ENCODE measurements at regions not wholly inside any gene's neighbourhood (a gene's known extent, or its start where the extent isn't known, plus 50 kb on each side); places are given as distances from the start of the nearest gene placed in this dataset.
"Not testable (repeated sequence)": the region's sequence is repeated elsewhere in the genome, so short reads cannot be mapped to it uniquely, and the experiment has no call there.

DNA sequence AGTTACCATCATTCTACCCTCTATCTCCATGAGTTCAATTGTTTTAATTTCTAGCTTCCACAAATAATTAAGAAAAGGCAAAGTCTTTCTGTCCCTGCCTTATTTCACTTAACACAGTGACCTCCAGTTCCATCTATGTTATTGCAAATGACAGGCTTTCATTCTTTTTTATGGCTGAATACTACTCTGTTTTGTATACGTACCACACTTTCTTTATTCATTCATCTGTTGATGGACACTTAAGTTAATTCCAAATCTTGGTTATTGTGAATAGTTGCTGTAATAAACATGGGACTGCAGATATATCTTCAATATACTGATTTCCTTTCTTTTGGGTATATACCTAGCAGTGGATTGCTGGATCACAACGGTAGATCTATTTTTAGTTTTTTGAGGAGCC lies 314.1 kb downstream of the SV2B start:
- Histone ChIP-seq H3K27ac (ENCODE audit: control insufficient read depth, insufficient read depth) (no peak overlapping the region), H4K20me1 (ENCODE audit: control insufficient read depth, insufficient read depth) (no peaks in the 10 kb centered on the region), H2AFZ (ENCODE audit: control insufficient read depth, low read depth, low read length) (no peak overlapping the region), H3K9me3 (replicated peaks; ENCODE audit: control insufficient read depth, insufficient read depth, low read length) (no peaks in the 10 kb centered on the region), H3K4me2 (ENCODE audit: control insufficient read depth, insufficient read depth) (no peak overlapping the region), H3K36me3 (ENCODE audit: control insufficient read depth in 2 of 2, insufficient read depth in 2 of 2, low read length in 1 of 2) (no peaks in the 10 kb centered on the region), H3K9ac (ENCODE audit: control insufficient read depth, insufficient read depth, low read length) (no peak overlapping the region), H3K4me1 (ENCODE audit: control insufficient read depth, insufficient read depth, low read length) (no peaks in the 10 kb centered on the region), H3K4me3 (no peak overlapping the region), H3K27me3 (replicated peaks in 1 of 2; ENCODE audit: control insufficient read depth in 2 of 2, insufficient read depth in 2 of 2, low read length in 1 of 2) (no peaks in the 10 kb centered on the region), H3K79me2 (ENCODE audit: control insufficient read depth, insufficient read depth, low read length) (no peaks in the 10 kb centered on the region)
- 37% methylated on average over 2 of the region's 2 CpGs for WGBS (ENCODE audit: insufficient coverage, insufficient replicate concordance, low lambda C conversion rate, missing lambda C conversion rate)
- intact Hi-C loops (cut with micrococcal nuclease; ENCODE audit: unreplicated experiment) (no loop called here), in situ Hi-C loops (cut with MboI) (no loop called here)
- no peak for FAIRE-seq
- POLR2A ChIA-PET = no interaction called here
- RAD21 ChIA-PET (ENCODE audit: unreplicated experiment) = no interaction called here
- DNase-seq (ENCODE audit: low read depth, low spot score) = no peak
- ATAC-seq = no peak
- TF ChIP-seq NFXL1 (IDR thresholded peaks at IDR 0.05; ENCODE audit: borderline replicate concordance) (no peak), SP1 (IDR thresholded peaks at IDR 0.05; ENCODE audit: low read depth, low read length) (no peak), CHD2 (IDR thresholded peaks at IDR 0.05; ENCODE audit: borderline replicate concordance, low read depth, low read length) (no peak), BACH1 (IDR thresholded peaks at IDR 0.05; ENCODE audit: borderline replicate concordance) (no peak), ZSCAN29 (IDR thresholded peaks at IDR 0.05) (no peak), ZNF207 (IDR thresholded peaks at IDR 0.05; ENCODE audit: borderline replicate concordance) (no peak), IRF4 (IDR thresholded peaks at IDR 0.05; ENCODE audit: low read depth, low read length) (no peak)
- TF ChIP-seq, protein P1, sequence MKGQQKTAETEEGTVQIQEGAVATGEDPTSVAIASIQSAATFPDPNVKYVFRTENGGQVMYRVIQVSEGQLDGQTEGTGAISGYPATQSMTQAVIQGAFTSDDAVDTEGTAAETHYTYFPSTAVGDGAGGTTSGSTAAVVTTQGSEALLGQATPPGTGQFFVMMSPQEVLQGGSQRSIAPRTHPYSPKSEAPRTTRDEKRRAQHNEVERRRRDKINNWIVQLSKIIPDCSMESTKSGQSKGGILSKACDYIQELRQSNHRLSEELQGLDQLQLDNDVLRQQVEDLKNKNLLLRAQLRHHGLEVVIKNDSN (IDR thresholded peaks at IDR 0.05; ENCODE audit: borderline replicate concordance, extremely low read length, insufficient read depth, low read depth, low read length) = no peak
- TF ChIP-seq, protein P2, sequence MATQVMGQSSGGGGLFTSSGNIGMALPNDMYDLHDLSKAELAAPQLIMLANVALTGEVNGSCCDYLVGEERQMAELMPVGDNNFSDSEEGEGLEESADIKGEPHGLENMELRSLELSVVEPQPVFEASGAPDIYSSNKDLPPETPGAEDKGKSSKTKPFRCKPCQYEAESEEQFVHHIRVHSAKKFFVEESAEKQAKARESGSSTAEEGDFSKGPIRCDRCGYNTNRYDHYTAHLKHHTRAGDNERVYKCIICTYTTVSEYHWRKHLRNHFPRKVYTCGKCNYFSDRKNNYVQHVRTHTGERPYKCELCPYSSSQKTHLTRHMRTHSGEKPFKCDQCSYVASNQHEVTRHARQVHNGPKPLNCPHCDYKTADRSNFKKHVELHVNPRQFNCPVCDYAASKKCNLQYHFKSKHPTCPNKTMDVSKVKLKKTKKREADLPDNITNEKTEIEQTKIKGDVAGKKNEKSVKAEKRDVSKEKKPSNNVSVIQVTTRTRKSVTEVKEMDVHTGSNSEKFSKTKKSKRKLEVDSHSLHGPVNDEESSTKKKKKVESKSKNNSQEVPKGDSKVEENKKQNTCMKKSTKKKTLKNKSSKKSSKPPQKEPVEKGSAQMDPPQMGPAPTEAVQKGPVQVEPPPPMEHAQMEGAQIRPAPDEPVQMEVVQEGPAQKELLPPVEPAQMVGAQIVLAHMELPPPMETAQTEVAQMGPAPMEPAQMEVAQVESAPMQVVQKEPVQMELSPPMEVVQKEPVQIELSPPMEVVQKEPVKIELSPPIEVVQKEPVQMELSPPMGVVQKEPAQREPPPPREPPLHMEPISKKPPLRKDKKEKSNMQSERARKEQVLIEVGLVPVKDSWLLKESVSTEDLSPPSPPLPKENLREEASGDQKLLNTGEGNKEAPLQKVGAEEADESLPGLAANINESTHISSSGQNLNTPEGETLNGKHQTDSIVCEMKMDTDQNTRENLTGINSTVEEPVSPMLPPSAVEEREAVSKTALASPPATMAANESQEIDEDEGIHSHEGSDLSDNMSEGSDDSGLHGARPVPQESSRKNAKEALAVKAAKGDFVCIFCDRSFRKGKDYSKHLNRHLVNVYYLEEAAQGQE (IDR thresholded peaks at IDR 0.05; ENCODE audit: low read depth, low read length) = no peak
- TF ChIP-seq, protein P3, sequence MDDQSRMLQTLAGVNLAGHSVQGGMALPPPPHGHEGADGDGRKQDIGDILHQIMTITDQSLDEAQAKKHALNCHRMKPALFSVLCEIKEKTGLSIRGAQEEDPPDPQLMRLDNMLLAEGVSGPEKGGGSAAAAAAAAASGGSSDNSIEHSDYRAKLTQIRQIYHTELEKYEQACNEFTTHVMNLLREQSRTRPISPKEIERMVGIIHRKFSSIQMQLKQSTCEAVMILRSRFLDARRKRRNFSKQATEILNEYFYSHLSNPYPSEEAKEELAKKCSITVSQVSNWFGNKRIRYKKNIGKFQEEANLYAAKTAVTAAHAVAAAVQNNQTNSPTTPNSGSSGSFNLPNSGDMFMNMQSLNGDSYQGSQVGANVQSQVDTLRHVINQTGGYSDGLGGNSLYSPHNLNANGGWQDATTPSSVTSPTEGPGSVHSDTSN (IDR thresholded peaks at IDR 0.05; ENCODE audit: insufficient replicate concordance, low read depth, low read length) = no peak
- CTCF ChIA-PET = no interaction called here
- no TSS peak for BruUV-seq (replicated peaks)
- SMC1A ChIA-PET (ENCODE audit: uncharacterized antibody, unreplicated experiment) = no interaction called here

DNA sequence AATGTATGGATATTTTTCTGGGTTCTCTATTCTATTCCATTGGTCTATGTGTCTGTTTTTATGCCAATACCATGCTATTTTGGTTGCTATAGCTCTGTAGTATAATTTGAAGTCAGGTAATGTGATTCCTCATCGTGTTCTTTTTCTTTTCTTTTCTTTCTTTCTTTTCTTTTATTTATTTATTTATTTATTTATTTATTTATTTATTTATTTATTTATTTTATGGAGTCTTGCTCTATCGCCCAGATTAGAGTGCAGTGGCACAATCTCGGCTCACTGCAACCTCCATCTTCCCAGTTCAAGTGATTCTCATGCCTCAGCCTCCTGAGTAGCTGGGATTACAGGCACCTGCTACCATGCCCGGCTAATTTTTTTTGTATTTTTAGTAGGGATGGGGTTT lies 315.2 kb downstream of the SV2B start:
- H3K27me3 ChIP-seq (replicated peaks in 1 of 2; ENCODE audit: control insufficient read depth in 2 of 2, insufficient read depth in 2 of 2, low read length in 1 of 2); H3K9me3 ChIP-seq (replicated peaks; ENCODE audit: control insufficient read depth, insufficient read depth, low read length); DNase-seq (ENCODE audit: low read depth, low spot score); H3K36me3 ChIP-seq (ENCODE audit: control insufficient read depth in 2 of 2, insufficient read depth in 2 of 2, low read length in 1 of 2); POLR2A ChIA-PET; FAIRE-seq; H3K27ac ChIP-seq (ENCODE audit: control insufficient read depth, insufficient read depth); RAD21 ChIA-PET (ENCODE audit: unreplicated experiment); H3K4me2 ChIP-seq (ENCODE audit: control insufficient read depth, insufficient read depth); H4K20me1 ChIP-seq (ENCODE audit: control insufficient read depth, insufficient read depth); intact Hi-C loops (cut with micrococcal nuclease; ENCODE audit: unreplicated experiment); ATAC-seq; H3K4me1 ChIP-seq (ENCODE audit: control insufficient read depth, insufficient read depth, low read length); H3K9ac ChIP-seq (ENCODE audit: control insufficient read depth, insufficient read depth, low read length); H3K79me2 ChIP-seq (ENCODE audit: control insufficient read depth, insufficient read depth, low read length); CTCF ChIA-PET; H2AFZ ChIP-seq (ENCODE audit: control insufficient read depth, low read depth, low read length); H3K4me3 ChIP-seq; SMC1A ChIA-PET (ENCODE audit: uncharacterized antibody, unreplicated experiment); BruUV-seq (replicated peaks); in situ Hi-C loops (cut with MboI): not testable (repeated sequence)
- 23% methylated on average over 4 of the region's 4 CpGs for WGBS (ENCODE audit: insufficient coverage, insufficient replicate concordance, low lambda C conversion rate, missing lambda C conversion rate)
